D721Med (cell line): ENCODE measurements at regions not wholly inside any gene's neighbourhood (a gene's known extent, or its start where the extent isn't known, plus 50 kb on each side); places are given as distances from the start of the nearest gene placed in this dataset.

Experiments
- DNase-seq: peaks from one replicate; pipeline ENCODE4 v3.0.0; 2011; ENCODE audit warnings: low spot score; ENCODE audit not compliant: insufficient read length
- FAIRE-seq: peaks from 2 replicates; lab custom pipeline; 2011; peaks lifted over from hg19 to GRCh38; lab: Jason Lieb, UNC
- TF ChIP-seq, protein P1 (sequence below): IDR thresholded peaks from 2 replicates; pipeline ENCODE4 v1.5.1; 2012; ENCODE audit warnings: mild to moderate bottlenecking, control low read depth; ENCODE audit not compliant: insufficient read depth; ENCODE audit errors: missing control alignments

DNA sequence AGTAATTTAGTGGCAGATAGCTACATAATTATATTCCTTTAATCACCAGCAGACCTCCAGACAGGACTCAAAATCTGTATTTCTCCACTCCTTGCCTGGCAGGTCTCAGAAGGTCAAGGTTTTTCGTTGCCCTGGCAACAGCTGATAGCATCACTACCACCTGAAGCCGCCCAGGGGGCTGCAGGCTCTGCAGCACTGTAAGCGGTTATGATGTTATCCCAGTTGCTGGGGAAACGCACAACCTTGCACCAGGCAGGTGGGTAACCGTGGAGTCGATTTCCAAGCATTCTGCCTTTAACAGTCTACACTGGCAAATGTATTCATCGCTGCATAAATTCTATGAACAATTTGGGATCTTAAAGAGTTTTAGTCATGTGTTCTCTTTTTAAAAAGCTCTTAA is 756.3 kb downstream of the NTRK3 start:
- DNase-seq = no peak
- no peak for FAIRE-seq
- TF ChIP-seq, protein P1, sequence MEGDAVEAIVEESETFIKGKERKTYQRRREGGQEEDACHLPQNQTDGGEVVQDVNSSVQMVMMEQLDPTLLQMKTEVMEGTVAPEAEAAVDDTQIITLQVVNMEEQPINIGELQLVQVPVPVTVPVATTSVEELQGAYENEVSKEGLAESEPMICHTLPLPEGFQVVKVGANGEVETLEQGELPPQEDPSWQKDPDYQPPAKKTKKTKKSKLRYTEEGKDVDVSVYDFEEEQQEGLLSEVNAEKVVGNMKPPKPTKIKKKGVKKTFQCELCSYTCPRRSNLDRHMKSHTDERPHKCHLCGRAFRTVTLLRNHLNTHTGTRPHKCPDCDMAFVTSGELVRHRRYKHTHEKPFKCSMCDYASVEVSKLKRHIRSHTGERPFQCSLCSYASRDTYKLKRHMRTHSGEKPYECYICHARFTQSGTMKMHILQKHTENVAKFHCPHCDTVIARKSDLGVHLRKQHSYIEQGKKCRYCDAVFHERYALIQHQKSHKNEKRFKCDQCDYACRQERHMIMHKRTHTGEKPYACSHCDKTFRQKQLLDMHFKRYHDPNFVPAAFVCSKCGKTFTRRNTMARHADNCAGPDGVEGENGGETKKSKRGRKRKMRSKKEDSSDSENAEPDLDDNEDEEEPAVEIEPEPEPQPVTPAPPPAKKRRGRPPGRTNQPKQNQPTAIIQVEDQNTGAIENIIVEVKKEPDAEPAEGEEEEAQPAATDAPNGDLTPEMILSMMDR = no peak

- TF ChIP-seq, protein P1 = no peak
- DNase-seq (no peak), FAIRE-seq (no peak)
Measured at GRCh38 chr15:87498560-87498959, 758.0 kb downstream of the NTRK3 start.

- FAIRE-seq = no peak
- DNase-seq = no peak
- TF ChIP-seq, protein P1 = no peak
Measured at GRCh38 chr15:87496795-87497194, 759.7 kb downstream of the NTRK3 start.

GRCh38 chr15:87496109-87496508 is 760.4 kb downstream of the NTRK3 start:
- DNase-seq (no peak), FAIRE-seq (no peak)
- TF ChIP-seq, protein P1 = no peak

DNA sequence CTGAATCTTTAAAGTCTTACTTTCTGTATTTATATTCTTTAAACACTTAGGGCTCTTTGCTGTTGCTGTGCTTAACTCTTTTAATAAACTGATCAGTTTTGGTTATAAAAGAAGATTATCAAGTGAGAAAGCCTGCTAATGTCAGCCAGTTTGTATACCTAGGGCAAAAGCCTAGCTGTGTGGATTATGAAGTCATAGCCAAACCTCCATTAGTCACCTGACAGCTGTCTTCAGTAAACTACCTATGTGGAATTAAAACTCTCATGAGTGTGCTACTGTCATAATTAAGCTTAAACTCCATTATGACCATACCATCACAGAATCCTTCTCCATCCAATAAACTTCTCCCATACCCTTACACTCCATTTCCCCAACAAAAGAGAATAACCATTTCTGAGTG is 762.7 kb downstream of the NTRK3 start:
- TF ChIP-seq, protein P1 = no peak
- no peak for DNase-seq

DNA sequence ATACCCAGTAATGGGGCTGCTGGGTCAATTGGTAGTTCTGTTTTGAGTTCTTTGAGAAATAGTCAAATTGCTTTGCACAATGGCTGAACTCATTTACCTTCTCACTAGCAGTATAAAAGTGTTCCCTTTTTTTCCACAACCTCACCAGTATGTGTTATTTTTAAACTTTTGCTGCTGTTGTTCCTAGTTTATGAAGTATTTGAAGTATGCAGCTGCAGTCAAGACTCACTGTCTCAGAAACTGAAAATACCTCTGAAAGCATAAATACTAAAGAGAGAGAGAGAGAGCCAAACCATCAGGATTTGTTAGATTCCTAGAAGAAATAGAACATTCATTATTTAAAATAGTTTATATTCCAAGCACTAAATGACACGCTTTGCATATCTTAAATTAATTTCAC is 764.2 kb downstream of the NTRK3 start:
- TF ChIP-seq, protein P1 = no peak

More for the DNA sequence above, 762.7 kb downstream of the NTRK3 start:
- FAIRE-seq = no peak

DNA sequence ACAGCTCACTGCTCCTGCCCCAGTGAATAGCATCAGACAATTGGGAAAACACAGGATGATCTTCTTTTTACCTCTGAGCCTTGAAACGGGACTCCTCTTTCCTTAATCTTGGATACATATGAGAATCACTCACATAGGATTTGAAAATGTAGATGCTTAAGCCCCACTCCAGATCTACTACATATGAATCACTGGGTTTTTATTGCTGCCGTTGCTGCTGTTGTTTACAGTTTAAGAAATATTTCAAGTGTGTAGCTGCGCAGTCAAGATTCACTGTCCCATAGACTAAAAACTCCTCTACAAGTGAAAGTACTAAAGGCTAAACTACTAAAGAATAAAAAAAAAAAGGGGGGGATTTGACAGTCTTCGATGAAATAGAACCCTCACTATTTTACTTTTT is 765.9 kb downstream of the NTRK3 start:
- no peak for DNase-seq
- TF ChIP-seq, protein P1 = no peak
- FAIRE-seq = no peak

More for the DNA sequence above, 764.2 kb downstream of the NTRK3 start:
- FAIRE-seq (no peak), DNase-seq (no peak)
